Keratinocyte (primary cell): ENCODE measurements at regions not wholly inside any gene's neighbourhood (a gene's known extent, or its start where the extent isn't known, plus 50 kb on each side); places are given as distances from the start of the nearest gene placed in this dataset.

Experiments
- DNase-seq: peaks from one replicate; pipeline ENCODE4 v3.0.0-alpha.2; 2011; ENCODE audit warnings: low read depth, missing footprints, low spot score
- FAIRE-seq: peaks from 2 replicates; lab custom pipeline; 2011; peaks lifted over from hg19 to GRCh38; lab: Jason Lieb, UNC
- H2AFZ ChIP-seq: 2 replicates; pipeline ENCODE4 v1.6.0; 2012; ENCODE audit warnings: low read length, control low read depth, inconsistent platforms; ENCODE audit not compliant: control insufficient read depth
- H3K27ac ChIP-seq: 2 replicates; pipeline ENCODE4 v1.5.1; 2011; ENCODE audit warnings: low read length; ENCODE audit not compliant: control insufficient read depth, insufficient read depth
- H3K27me3 ChIP-seq: 3 replicates; pipeline ENCODE4 v1.6.0; 2011; ENCODE audit warnings: low read length; ENCODE audit not compliant: control insufficient read depth, insufficient read depth; ENCODE audit errors: extremely low read depth
- H3K36me3 ChIP-seq, 2 experiments: 2 replicates in 1 of 2; 3 replicates in 1 of 2; pipeline ENCODE4 v1.5.1; 2011; ENCODE audit warnings: low read length in 2 of 2, mild to moderate bottlenecking in 1 of 2; ENCODE audit not compliant: control insufficient read depth in 2 of 2, insufficient read depth in 2 of 2; ENCODE audit errors: extremely low read depth in 1 of 2
- H3K4me1 ChIP-seq: 3 replicates; pipeline ENCODE4 v1.5.1; 2011; ENCODE audit warnings: low read length; ENCODE audit not compliant: control insufficient read depth, insufficient read depth; ENCODE audit errors: extremely low read depth
- H3K4me2 ChIP-seq: 3 replicates; pipeline ENCODE4 v1.6.0; 2011; ENCODE audit warnings: low read depth, low read length; ENCODE audit not compliant: control insufficient read depth, insufficient read depth; ENCODE audit errors: extremely low read depth
- H3K4me3 ChIP-seq, 3 experiments: fragments of 200-600 bp in 1 of 3; sonication (generic) in 1 of 3; 2 replicates in 2 of 3; 3 replicates in 1 of 3; pipeline ENCODE4 v1.5.1; 2011 to 2016; ENCODE audit warnings: low read length in 3 of 3, mild to moderate bottlenecking in 3 of 3, control low read depth in 2 of 3, inconsistent platforms in 1 of 3, low read depth in 1 of 3, mixed read lengths in 1 of 3, mixed run types in 1 of 3, moderate library complexity in 1 of 3; ENCODE audit not compliant: control insufficient read depth in 2 of 3, insufficient read depth in 2 of 3; ENCODE audit errors: extremely low read depth in 1 of 3
- H3K79me2 ChIP-seq: 2 replicates; pipeline ENCODE4 v1.6.0; 2012; ENCODE audit warnings: low read length; ENCODE audit not compliant: control insufficient read depth, insufficient read depth
- H3K9ac ChIP-seq: 3 replicates; pipeline ENCODE4 v1.6.0; 2011; ENCODE audit warnings: low read length; ENCODE audit not compliant: control insufficient read depth, insufficient read depth; ENCODE audit errors: extremely low read depth
- H3K9me1 ChIP-seq: 3 replicates; pipeline ENCODE4 v1.6.0; 2011; ENCODE audit warnings: low read length; ENCODE audit not compliant: control insufficient read depth, insufficient read depth; ENCODE audit errors: extremely low read depth
- H3K9me3 ChIP-seq: 2 replicates; pipeline ENCODE4 v1.5.1; 2012; ENCODE audit warnings: low read depth, low read length; ENCODE audit not compliant: control insufficient read depth
- H4K20me1 ChIP-seq: 3 replicates; pipeline ENCODE4 v1.6.0; 2011; ENCODE audit warnings: low read length; ENCODE audit not compliant: control insufficient read depth, insufficient read depth; ENCODE audit errors: extremely low read depth
- CTCF ChIP-seq, 3 experiments: IDR thresholded peaks in 1 of 3; conservative IDR thresholded peaks in 1 of 3; optimal IDR thresholded peaks in 1 of 3; 2 replicates in 2 of 3; 3 replicates in 1 of 3; pipeline versions ENCODE3 to v1.5.1; 2011; ENCODE audit warnings: low read length in 3 of 3, mild to moderate bottlenecking in 3 of 3, moderate library complexity in 2 of 3, control low read depth in 1 of 3, inconsistent platforms in 1 of 3; ENCODE audit not compliant: insufficient read depth in 2 of 3; ENCODE audit errors: extremely low read depth in 1 of 3
- EZH2 ChIP-seq: IDR thresholded peaks from one replicate; pipeline ENCODE4 v1.6.1; 2012; ENCODE audit warnings: inconsistent platforms, mild to moderate bottlenecking, low read length, moderate library complexity
- dilution Hi-C: fragments of 300-500 bp; cut with MboI; formaldehyde crosslinking; loops from one replicate; pipeline ENCODE4 v1.7.0; 2020; ENCODE audit warnings: low sequenced_read_pairs; ENCODE audit not compliant: extremely low pct_ligation_motif_present

GRCh38 chr4:57676394-57676793, 566.2 kb upstream of the IGFBP7 start:
- no peaks in the 10 kb centered on the region for H3K79me2 ChIP-seq
- dilution Hi-C loops = no loop called here
- no peaks in the 10 kb centered on the region for H3K27me3 ChIP-seq
- no peaks in the 10 kb centered on the region for H3K9me3 ChIP-seq
- H3K4me2 ChIP-seq = no peak overlapping the region
- FAIRE-seq (no peak), DNase-seq (no peak)
- H3K9me1 ChIP-seq = no peaks in the 10 kb centered on the region
- no peaks in the 10 kb centered on the region for H3K36me3 ChIP-seq
- no peak overlapping the region for H3K9ac ChIP-seq
- H3K4me3 ChIP-seq = no peak overlapping the region
- TF ChIP-seq CTCF (optimal IDR thresholded peaks at IDR 0.05 in 1 of 3, IDR thresholded peaks at IDR 0.05 in 1 of 3, conservative IDR thresholded peaks at IDR 0.05 in 1 of 3; ENCODE audit: extremely low read depth in 1 of 3, insufficient read depth in 2 of 3, low read length in 3 of 3) (no peak), EZH2 (no peak)
- no peak overlapping the region for H3K27ac ChIP-seq
- no peaks in the 10 kb centered on the region for H4K20me1 ChIP-seq
- no peaks in the 10 kb centered on the region for H3K4me1 ChIP-seq
- no peak overlapping the region for H2AFZ ChIP-seq

- no peaks in the 10 kb centered on the region for H3K79me2 ChIP-seq
- dilution Hi-C loops = no loop called here
- H3K27me3 ChIP-seq = no peaks in the 10 kb centered on the region
- no peaks in the 10 kb centered on the region for H3K9me1 ChIP-seq
- FAIRE-seq = no peak
- no peaks in the 10 kb centered on the region for H3K4me1 ChIP-seq
- no peak for TF ChIP-seq CTCF (optimal IDR thresholded peaks at IDR 0.05 in 1 of 3, IDR thresholded peaks at IDR 0.05 in 1 of 3, conservative IDR thresholded peaks at IDR 0.05 in 1 of 3; ENCODE audit: extremely low read depth in 1 of 3, insufficient read depth in 2 of 3, low read length in 3 of 3)
- no peak for TF ChIP-seq EZH2
- no peaks in the 10 kb centered on the region for H3K9me3 ChIP-seq
- DNase-seq = no peak
- H3K9ac ChIP-seq = no peak overlapping the region
- H2AFZ ChIP-seq = no peak overlapping the region
- no peak overlapping the region for H3K4me3 ChIP-seq
- H3K27ac ChIP-seq = no peak overlapping the region
- H3K4me2 ChIP-seq = no peak overlapping the region
- no peaks in the 10 kb centered on the region for H4K20me1 ChIP-seq
- no peaks in the 10 kb centered on the region for H3K36me3 ChIP-seq
These were observed 562.8 kb upstream of the IGFBP7 start for GRCh38 chr4:57672846-57673433.
